ENCODE measurements at regions not wholly inside any gene's neighbourhood (a gene's known extent, or its start where the extent isn't known, plus 50 kb on each side); places are given as distances from the start of the nearest gene placed in this dataset.

DNA sequence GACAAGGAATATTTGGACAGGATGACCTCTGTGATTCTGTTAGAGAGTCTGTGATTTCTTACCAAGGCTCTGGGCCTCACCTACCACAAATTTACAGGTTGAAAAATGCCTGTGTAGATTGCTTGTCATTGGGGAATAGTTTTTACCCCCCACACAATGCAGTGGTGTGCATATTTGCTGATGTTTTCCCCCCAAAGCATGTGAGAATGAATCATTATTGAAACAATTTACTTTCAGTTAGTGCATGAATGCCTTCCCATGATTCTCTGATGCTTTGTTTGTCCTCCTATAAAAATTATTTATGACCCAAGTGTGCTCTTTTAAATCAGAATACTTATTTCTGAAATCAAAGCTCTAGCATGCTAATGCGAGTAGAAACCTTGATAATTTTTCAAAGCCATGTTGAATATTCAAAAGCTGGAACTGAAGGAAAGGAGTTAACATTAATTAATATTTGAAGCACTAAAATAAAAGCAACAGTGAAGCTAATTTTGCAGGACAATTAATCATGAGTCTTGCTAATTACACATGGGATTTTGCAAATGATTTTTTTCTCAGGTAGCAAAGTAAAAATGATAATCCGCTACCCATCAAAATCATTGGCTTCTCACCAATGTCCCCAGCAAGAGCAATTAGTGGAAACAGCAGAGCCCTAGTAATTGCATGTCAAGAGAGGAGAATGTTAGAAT is 361.2 kb upstream of the HNRNPA3 start:
- TF ChIP-seq CTCF (IDR thresholded peaks at IDR 0.05), result no peak
- WGBS, 2 donors, result 95% methylated on average over 2 of the region's 2 CpGs
- intact Hi-C loops (cut with DNase I), result no loop called here
- no peak overlapping the region for H3K4me3 ChIP-seq
- no peak overlapping the region for H3K27ac ChIP-seq
- no peak for DNase-seq
- no peaks in the 10 kb centered on the region for H3K36me3 ChIP-seq
- H3K9me3 ChIP-seq, result no peaks in the 10 kb centered on the region
- H3K27me3 ChIP-seq, result peaks cover 0 to 22% (median 6%) of the 10 kb centered on the region in 7 donors
- H3K4me1 ChIP-seq, result no peaks in the 10 kb centered on the region
- ATAC-seq, result no peak

DNA sequence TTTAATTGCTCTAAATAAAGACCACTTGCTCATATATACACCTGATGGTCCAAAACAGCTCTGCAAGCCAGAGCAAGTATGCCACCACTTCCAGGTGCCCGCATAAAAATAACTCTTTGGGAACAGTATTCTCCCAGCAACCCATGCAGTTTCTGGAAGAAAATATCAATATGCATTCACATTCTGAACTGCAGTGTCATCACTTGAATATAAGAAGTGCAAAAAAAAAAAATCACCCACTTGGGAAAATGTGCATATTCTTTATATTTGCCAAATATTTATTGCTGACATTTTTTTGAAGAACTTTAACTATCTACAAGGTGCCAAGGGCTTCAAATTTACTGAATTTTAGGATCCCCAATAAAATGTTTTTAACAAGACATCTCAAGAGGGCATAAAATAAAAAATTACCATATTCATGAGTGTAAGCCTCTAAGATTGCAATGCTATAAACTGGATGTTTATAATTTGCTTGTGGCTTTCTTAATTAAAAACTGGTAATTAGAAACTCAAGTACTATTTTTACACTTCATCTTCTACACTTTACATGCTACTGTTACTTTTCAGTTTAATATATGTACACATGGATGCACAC is 360.6 kb upstream of the HNRNPA3 start:
- no peak for ATAC-seq
- Histone ChIP-seq H3K4me3 (no peak overlapping the region), H3K27ac (no peak overlapping the region), H3K27me3 (peaks cover 0 to 22% (median 6%) of the 10 kb centered on the region in 7 donors), H3K9me3 (no peaks in the 10 kb centered on the region), H3K36me3 (no peaks in the 10 kb centered on the region), H3K4me1 (no peaks in the 10 kb centered on the region)
- intact Hi-C loops (cut with DNase I), result no loop called here
- TF ChIP-seq CTCF (IDR thresholded peaks at IDR 0.05), result no peak
- no peak for DNase-seq
- 92 to 97% methylated on average over 1 of the region's 1 CpG for WGBS, 2 donors

DNA sequence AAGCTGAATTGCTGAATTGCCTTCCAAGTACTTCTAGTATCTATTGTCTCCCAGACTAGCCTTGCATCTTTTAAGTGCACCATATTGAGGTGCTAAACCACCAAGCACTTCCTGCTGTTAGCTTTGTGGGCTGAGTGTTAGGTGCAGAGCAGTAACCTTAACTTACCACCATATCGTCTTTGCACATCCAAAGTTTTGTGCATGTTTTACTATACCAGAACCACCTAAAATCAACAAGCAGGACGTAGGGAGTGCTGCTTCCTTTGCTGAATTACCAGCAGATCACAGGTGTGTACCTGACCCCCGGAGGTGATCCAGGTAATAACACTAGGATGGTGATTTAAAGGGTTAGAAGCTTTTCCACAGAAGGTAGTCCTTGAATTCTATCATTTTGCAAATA is 359.9 kb upstream of the HNRNPA3 start:
- Histone ChIP-seq H3K4me3 (no peak overlapping the region), H3K36me3 (no peaks in the 10 kb centered on the region), H3K4me1 (no peaks in the 10 kb centered on the region), H3K9me3 (no peaks in the 10 kb centered on the region), H3K27me3 (peaks cover 0 to 22% (median 6%) of the 10 kb centered on the region in 7 donors), H3K27ac (peak overlapping the region in 1 of 10 donors; percentile 27)
- no peak for DNase-seq
- TF ChIP-seq CTCF (IDR thresholded peaks at IDR 0.05), result no peak
- no peak for ATAC-seq
- 55 to 63% methylated on average over 3 of the region's 3 CpGs for WGBS, 2 donors
- intact Hi-C loops (cut with DNase I), result no loop called here

- no peak overlapping the region for H3K4me3 ChIP-seq
These were observed 358.5 kb upstream of the HNRNPA3 start for GRCh38 chr2:176854062-176854461.

More at GRCh38 chr2:176854062-176854461, 358.5 kb upstream of the HNRNPA3 start:
- 82 to 86% methylated on average over 1 of the region's 1 CpG for WGBS, 2 donors
- H3K9me3 ChIP-seq, result no peaks in the 10 kb centered on the region
- intact Hi-C loops (cut with DNase I), result no loop called here
- no peak for ATAC-seq
- no peak overlapping the region for H3K27ac ChIP-seq
- H3K36me3 ChIP-seq, result no peaks in the 10 kb centered on the region
- TF ChIP-seq CTCF (IDR thresholded peaks at IDR 0.05), result no peak
- DNase-seq, result no peak
- peaks cover 0 to 19% (median 6%) of the 10 kb centered on the region in 7 donors for H3K27me3 ChIP-seq
- H3K4me1 ChIP-seq, result no peaks in the 10 kb centered on the region

Data from heart right ventricle (tissue), 16 donors.